Activated naive CD4-positive, alpha-beta T cell treated with anti-CD3 and anti-CD28 coated beads for 36 hours (primary cell): ENCODE measurements at regions not wholly inside any gene's neighbourhood (a gene's known extent, or its start where the extent isn't known, plus 50 kb on each side); places are given as distances from the start of the nearest gene placed in this dataset.

ENCODE experiments used
- CTCF ChIA-PET: fragments of 350-600 bp; sonication (Branson Sonifier 250); formaldehyde crosslinking; loops from one replicate; lab custom pipeline; 2021; ENCODE audit warnings: antibody characterized with exemption; lab: Charles Lee
- DNase-seq: peaks from one replicate; pipeline ENCODE4 v3.0.0-alpha.2; 2020
- H3K27ac Mint-ChIP-seq: one replicate; pipeline ENCODE4 v1.8.0; 2021; ENCODE audit warnings: mild to moderate bottlenecking, mixed read lengths
- H3K27me3 Mint-ChIP-seq: one replicate; pipeline ENCODE4 v1.8.0; 2021; ENCODE audit warnings: low read depth, mixed read lengths
- H3K36me3 Mint-ChIP-seq: one replicate; pipeline ENCODE4 v1.8.0; 2021; ENCODE audit warnings: low read depth, mixed read lengths
- H3K4me1 Mint-ChIP-seq: one replicate; pipeline ENCODE4 v1.8.0; 2021; ENCODE audit warnings: low read depth, mixed read lengths
- H3K4me3 Mint-ChIP-seq: one replicate; pipeline ENCODE4 v1.8.0; 2021; ENCODE audit warnings: mild to moderate bottlenecking, moderate library complexity, mixed read lengths
- H3K9me3 Mint-ChIP-seq: one replicate; pipeline ENCODE4 v1.8.0; 2021; ENCODE audit warnings: mixed read lengths
- intact Hi-C: fragments of 100-400 bp; cut with micrococcal nuclease; formaldehyde crosslinking; loops from one replicate; pipeline ENCODE4 v1.15.1; 2023

GRCh38 chr3:124260206-124260915, 268.4 kb upstream of the ROPN1 start:
- DNase-seq = peak; percentile 17
- no peaks in the 10 kb centered on the region for H3K9me3 Mint-ChIP-seq
- H3K36me3 Mint-ChIP-seq = no peaks in the 10 kb centered on the region
- no peaks in the 10 kb centered on the region for H3K4me1 Mint-ChIP-seq
- CTCF ChIA-PET = no interaction called here
- H3K4me3 Mint-ChIP-seq = no peak overlapping the region
- intact Hi-C loops = no loop called here
- H3K27ac Mint-ChIP-seq = no peak overlapping the region
- no peaks in the 10 kb centered on the region for H3K27me3 Mint-ChIP-seq

GRCh38 chr3:124261306-124261705, 269.4 kb upstream of the ROPN1 start:
- Mint-ChIP-seq H3K9me3 (no peaks in the 10 kb centered on the region), H3K4me1 (no peaks in the 10 kb centered on the region), H3K36me3 (no peaks in the 10 kb centered on the region), H3K27me3 (no peaks in the 10 kb centered on the region), H3K27ac (no peak overlapping the region), H3K4me3 (no peak overlapping the region)
- CTCF ChIA-PET = no interaction called here
- DNase-seq = no peak
- intact Hi-C loops = no loop called here

GRCh38 chr3:124263168-124263567, 271.2 kb upstream of the ROPN1 start:
- Mint-ChIP-seq H3K27ac (no peak overlapping the region), H3K4me3 (no peak overlapping the region), H3K36me3 (no peaks in the 10 kb centered on the region), H3K9me3 (no peaks in the 10 kb centered on the region), H3K27me3 (no peaks in the 10 kb centered on the region), H3K4me1 (no peaks in the 10 kb centered on the region)
- intact Hi-C loops = no loop called here
- DNase-seq = no peak
- CTCF ChIA-PET = no interaction called here

- H3K36me3 Mint-ChIP-seq = no peaks in the 10 kb centered on the region
- no peaks in the 10 kb centered on the region for H3K27me3 Mint-ChIP-seq
- H3K9me3 Mint-ChIP-seq = no peaks in the 10 kb centered on the region
- no peak overlapping the region for H3K27ac Mint-ChIP-seq
- no peak for DNase-seq
- intact Hi-C loops = no loop called here
- H3K4me1 Mint-ChIP-seq = no peaks in the 10 kb centered on the region
- CTCF ChIA-PET = no interaction called here
- no peak overlapping the region for H3K4me3 Mint-ChIP-seq
These were observed 272.4 kb upstream of the ROPN1 start for GRCh38 chr3:124264346-124264745.

- intact Hi-C loops = no loop called here
- Mint-ChIP-seq H3K27me3 (no peaks in the 10 kb centered on the region), H3K9me3 (no peaks in the 10 kb centered on the region), H3K4me1 (no peaks in the 10 kb centered on the region), H3K36me3 (no peaks in the 10 kb centered on the region), H3K27ac (no peak overlapping the region), H3K4me3 (no peak overlapping the region)
- CTCF ChIA-PET = interaction anchor here (0.7 kb wide), 1 partner anchor 232 kb away, joined by 3 read pairs; no protein-coding TSS in a partner anchor
- DNase-seq = no peak
These were observed 274.6 kb upstream of the ROPN1 start for GRCh38 chr3:124266487-124266886.

GRCh38 chr3:124267406-124267805, 275.5 kb upstream of the ROPN1 start:
- Mint-ChIP-seq H3K4me3 (no peak overlapping the region), H3K27ac (no peak overlapping the region), H3K9me3 (no peaks in the 10 kb centered on the region), H3K27me3 (no peaks in the 10 kb centered on the region), H3K36me3 (no peaks in the 10 kb centered on the region), H3K4me1 (no peaks in the 10 kb centered on the region)
- CTCF ChIA-PET = no interaction called here
- intact Hi-C loops = no loop called here
- DNase-seq = no peak

GRCh38 chr3:124268355-124268754, 276.4 kb upstream of the ROPN1 start:
- Mint-ChIP-seq H3K36me3 (no peaks in the 10 kb centered on the region), H3K9me3 (no peaks in the 10 kb centered on the region), H3K27ac (no peak overlapping the region), H3K4me3 (no peak overlapping the region), H3K27me3 (no peaks in the 10 kb centered on the region), H3K4me1 (no peaks in the 10 kb centered on the region)
- CTCF ChIA-PET = no interaction called here
- DNase-seq = no peak
- intact Hi-C loops = no loop called here

GRCh38 chr3:124269619-124270018, 277.7 kb upstream of the ROPN1 start:
- intact Hi-C loops = no loop called here
- CTCF ChIA-PET = no interaction called here
- H3K9me3 Mint-ChIP-seq = no peaks in the 10 kb centered on the region
- no peak overlapping the region for H3K4me3 Mint-ChIP-seq
- H3K36me3 Mint-ChIP-seq = no peaks in the 10 kb centered on the region
- no peak overlapping the region for H3K27ac Mint-ChIP-seq
- no peak for DNase-seq
- H3K27me3 Mint-ChIP-seq = no peaks in the 10 kb centered on the region
- no peaks in the 10 kb centered on the region for H3K4me1 Mint-ChIP-seq

GRCh38 chr3:124272605-124273151, 280.8 kb upstream of the ROPN1 start:
- intact Hi-C loops = no loop called here
- no peak for DNase-seq
- Mint-ChIP-seq H3K27ac (no peak overlapping the region), H3K36me3 (no peaks in the 10 kb centered on the region), H3K4me1 (no peaks in the 10 kb centered on the region), H3K27me3 (peaks cover 2% of the 10 kb centered on the region), H3K9me3 (no peaks in the 10 kb centered on the region), H3K4me3 (no peak overlapping the region)
- CTCF ChIA-PET = no interaction called here

- DNase-seq = no peak
- Mint-ChIP-seq H3K27me3 (peaks cover 2% of the 10 kb centered on the region), H3K4me3 (no peak overlapping the region), H3K36me3 (no peaks in the 10 kb centered on the region), H3K4me1 (no peaks in the 10 kb centered on the region), H3K9me3 (no peaks in the 10 kb centered on the region), H3K27ac (no peak overlapping the region)
- intact Hi-C loops = no loop called here
- CTCF ChIA-PET = no interaction called here
These were observed 281.7 kb upstream of the ROPN1 start for GRCh38 chr3:124273651-124274050.

GRCh38 chr3:124274051-124274450, 282.1 kb upstream of the ROPN1 start:
- DNase-seq = no peak
- Mint-ChIP-seq H3K27me3 (peaks cover 2% of the 10 kb centered on the region), H3K27ac (no peak overlapping the region), H3K9me3 (no peaks in the 10 kb centered on the region), H3K4me1 (no peaks in the 10 kb centered on the region), H3K36me3 (no peaks in the 10 kb centered on the region), H3K4me3 (no peak overlapping the region)
- intact Hi-C loops = no loop called here
- CTCF ChIA-PET = no interaction called here

- no peak for DNase-seq
- H3K36me3 Mint-ChIP-seq = no peaks in the 10 kb centered on the region
- no peaks in the 10 kb centered on the region for H3K9me3 Mint-ChIP-seq
- no peak overlapping the region for H3K27ac Mint-ChIP-seq
- intact Hi-C loops = no loop called here
- no peak overlapping the region for H3K4me3 Mint-ChIP-seq
- CTCF ChIA-PET = no interaction called here
- peaks cover 2% of the 10 kb centered on the region for H3K27me3 Mint-ChIP-seq
- H3K4me1 Mint-ChIP-seq = no peaks in the 10 kb centered on the region
These were observed 283.5 kb upstream of the ROPN1 start for GRCh38 chr3:124275412-124275811.

- Mint-ChIP-seq H3K36me3 (no peaks in the 10 kb centered on the region), H3K4me3 (no peak overlapping the region), H3K4me1 (no peaks in the 10 kb centered on the region), H3K9me3 (no peaks in the 10 kb centered on the region), H3K27ac (no peak overlapping the region), H3K27me3 (peaks cover 2% of the 10 kb centered on the region)
- intact Hi-C loops = no loop called here
- no peak for DNase-seq
- CTCF ChIA-PET = no interaction called here
These were observed 284.2 kb upstream of the ROPN1 start for GRCh38 chr3:124276133-124276532.
